ENCODE measurements at regions not wholly inside any gene's neighbourhood (a gene's known extent, or its start where the extent isn't known, plus 50 kb on each side); places are given as distances from the start of the nearest gene placed in this dataset.

- no peak for TF ChIP-seq POLR2A (IDR thresholded peaks at IDR 0.05)
- no peak for TF ChIP-seq CTCF (IDR thresholded peaks at IDR 0.05)
- TF ChIP-seq EP300 (IDR thresholded peaks at IDR 0.05): no peak
These were observed 89.6 kb upstream of the SETBP1 start for GRCh38 chr18:44590956-44591670.
